HG03039 (cell line): ENCODE measurements at regions not wholly inside any gene's neighbourhood (a gene's known extent, or its start where the extent isn't known, plus 50 kb on each side); places are given as distances from the start of the nearest gene placed in this dataset.

Source experiments
- ATAC-seq: cut with Tn5 transposase; IDR thresholded peaks from one replicate; pipeline ENCODE4 v1.9.1; 2021; ENCODE audit warnings: mild to moderate bottlenecking, moderate library complexity; ENCODE audit not compliant: unreplicated experiment

- no peak for ATAC-seq
Observed at GRCh38 chr4:1480720-1481119, 74.5 kb upstream of the NKX1-1 start.

DNA sequence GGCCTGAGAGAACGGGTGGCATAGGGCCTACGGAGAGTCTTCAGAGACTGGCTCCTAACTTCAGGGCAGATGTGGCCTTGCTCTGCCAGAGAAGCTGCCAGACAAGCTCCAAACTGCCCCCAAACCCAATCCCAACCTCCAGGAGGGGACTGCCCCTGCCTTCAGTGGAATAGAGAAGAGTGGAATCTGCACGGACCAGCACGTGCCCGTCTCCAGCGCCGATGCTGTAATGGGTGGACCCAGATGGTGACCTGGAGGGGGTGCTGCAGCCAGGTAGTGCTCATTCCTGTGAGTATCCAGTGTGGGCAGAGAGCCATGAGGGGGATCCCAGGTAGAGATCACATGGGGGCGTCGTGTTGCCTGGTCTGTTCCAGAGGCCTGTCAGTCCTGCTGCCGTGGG is 73.2 kb upstream of the NKX1-1 start:
- no peak for ATAC-seq

DNA sequence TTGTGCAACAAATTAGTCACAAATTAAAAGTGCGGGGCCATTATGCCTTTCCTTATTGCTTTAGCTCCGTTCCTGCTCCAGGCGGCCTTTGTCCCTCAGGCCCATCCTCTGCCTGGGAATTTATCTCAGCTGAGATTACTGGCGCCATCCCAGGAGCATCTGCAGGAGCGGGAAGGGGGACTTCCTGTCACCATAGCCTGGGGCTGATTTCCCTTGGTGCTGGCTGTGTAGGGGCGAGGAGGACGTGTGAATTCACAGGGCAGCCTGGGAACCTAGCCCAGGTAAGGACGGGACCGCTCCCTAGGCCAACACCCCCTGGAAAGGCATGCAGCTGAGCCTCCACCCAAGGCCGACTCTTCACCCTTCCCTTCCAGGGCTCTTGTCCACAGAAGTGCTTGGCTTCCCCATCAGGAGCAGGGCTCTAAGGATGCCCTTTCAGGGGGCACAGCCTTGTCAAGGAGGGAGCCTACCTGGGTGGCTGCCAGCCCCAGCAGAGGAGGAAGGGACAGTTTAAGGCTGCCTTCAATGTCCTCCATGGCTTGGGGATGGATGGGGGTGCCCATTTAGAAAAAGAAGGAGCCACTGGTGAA is 72.6 kb upstream of the NKX1-1 start:
- ATAC-seq: no peak

DNA sequence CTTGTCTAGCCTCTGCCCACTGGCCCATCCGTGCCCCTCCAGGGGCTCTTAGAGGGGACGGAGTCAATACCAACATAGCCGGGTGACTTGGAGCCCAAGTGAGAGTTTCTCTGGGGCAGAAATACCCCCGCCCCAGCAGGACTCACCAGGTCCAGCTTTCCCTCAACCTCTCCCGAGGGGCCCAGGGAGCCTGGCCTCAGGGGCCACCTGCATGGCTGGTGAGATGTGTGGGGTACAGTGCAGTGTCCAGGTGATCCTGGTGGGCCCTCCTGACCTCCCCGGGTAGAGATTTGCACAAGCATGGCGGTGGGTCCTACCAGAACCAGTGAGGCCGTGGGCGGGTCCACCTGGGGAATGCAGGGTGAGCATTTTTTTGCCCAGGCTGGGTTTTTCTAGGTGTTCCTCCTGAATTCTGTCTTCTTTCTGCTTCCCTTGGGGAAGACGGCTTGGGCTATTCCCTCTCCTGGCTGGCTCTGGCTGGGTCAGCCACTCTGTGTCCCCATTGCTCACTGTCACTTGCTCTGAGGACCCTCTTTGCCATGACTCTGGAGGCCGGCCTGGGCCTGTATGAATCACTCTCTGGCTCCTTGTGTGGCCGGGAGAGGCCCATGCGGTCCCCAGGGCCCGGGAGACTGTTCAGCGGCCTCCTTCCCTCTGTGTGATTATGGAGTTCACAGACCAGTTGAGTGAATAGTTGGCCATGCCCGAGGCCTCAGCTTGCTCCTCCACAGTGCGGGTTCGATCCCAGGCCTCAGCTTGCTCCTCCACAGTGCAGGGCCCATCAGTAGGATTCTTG is 71.0 kb upstream of the NKX1-1 start:
- ATAC-seq: no peak

DNA sequence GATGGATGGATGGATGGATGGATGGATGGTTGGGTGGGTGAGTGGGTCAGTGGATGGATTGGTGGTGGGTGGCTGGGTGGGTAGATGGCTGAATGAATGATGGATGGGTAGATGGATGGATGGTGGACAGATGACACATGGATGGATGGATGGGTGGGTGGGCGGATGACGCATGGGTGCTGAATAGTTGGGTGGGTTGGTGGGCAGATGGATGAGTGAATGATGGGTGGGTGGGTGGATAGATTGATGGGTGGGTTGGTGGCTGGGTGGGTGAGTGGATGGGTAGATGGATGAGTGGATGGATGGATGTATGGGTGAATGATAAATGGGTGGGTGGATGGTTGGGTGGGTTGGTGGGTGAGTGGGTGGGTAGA is 69.9 kb upstream of the NKX1-1 start:
- no peak for ATAC-seq

GRCh38 chr4:1475277-1476139 is 69.3 kb upstream of the NKX1-1 start:
- no peak for ATAC-seq

DNA sequence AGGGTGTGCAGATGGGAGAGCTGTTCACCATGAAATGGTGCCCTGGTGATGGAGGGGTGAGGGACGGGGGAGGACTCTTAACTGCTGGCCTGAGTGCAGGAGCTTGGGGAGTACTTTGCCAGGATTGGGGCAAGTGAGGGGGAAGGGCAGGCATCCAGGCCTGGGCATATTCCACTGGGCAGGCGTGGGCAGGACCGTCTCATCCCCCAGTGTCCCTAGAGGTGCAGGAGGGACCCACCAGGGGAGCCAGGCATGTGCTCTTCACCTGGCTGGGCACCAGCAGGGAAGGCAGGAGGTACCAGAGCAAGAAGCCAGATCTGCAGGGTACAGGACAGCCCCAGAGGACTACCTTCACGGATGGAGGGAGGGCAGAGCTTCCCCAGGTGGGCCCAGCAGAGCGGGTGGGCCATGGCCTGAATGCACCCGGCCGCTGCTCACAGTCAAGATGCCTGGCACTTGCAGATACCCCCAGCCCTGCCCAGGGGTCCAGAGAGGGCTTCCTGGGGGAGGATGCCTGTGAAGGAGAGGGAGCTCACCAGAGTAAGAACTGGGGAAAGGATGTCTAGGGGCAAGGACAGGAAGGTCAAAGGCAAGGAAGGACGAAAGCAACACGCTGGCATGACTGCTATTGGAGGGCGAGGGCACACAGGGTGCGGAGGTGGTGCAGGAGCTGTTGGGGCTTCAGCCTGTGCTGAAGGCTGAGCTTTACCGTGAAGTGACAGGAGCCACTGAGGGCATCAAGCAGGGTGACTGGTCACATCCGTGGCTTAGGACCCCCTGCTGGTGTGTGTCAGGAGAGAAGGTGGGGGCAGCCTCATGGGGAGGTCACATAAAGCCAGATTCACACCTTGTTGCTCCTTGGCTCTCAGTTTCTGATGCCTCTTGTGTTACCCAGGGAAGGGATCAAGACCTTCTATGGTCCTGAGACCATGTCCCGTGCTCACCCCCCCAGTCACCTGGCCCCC is 68.2 kb upstream of the NKX1-1 start:
- ATAC-seq: no peak

DNA sequence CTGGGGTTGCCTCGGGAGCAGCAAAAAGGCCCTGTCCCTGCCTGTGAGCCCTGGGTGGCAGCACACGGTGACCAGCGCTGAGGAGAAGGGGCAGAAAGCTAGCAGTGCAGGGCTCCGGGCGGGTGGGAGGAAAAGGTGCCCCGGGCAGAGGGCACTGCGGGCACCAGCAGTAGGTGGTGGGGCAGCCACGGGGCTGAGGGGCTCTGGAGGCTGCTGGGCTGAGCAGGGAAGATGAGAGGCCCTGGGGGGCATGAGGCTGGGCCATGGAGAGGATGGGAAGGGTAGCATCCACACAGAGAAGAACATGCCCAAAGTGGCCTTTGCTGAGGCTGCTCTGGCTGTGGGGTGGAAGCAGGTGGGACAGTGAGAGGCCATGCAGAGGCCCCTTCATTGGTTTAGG is 67.5 kb upstream of the NKX1-1 start:
- no peak for ATAC-seq

DNA sequence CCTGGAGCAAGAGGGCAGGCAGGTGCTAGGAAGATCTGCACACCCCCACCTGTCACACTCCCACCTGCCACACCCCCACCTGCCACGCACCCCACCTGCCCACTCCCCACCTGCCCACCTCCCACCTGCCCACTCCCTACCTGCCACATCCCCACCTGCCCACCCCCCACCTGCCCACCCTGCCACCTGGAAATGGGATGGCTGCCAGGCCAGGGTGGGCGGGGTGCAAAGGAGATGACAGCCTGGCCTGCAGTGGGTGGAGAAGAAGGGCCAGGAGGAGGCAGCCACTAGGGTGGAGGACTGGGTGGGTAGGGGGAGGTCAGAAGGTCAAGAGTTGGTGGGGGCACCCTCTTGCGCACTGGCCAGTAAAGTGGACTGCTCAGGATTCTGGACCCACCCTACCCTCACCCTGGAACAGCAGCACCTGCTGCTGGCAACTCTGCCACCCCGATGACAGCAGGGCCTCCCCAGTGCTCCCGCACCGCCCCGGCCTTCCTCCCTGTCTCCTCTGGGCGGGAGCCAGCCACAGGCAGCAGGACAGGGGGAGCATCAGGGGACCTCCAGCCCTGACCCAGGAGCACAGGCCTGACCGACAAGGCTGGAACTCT is 66.8 kb upstream of the NKX1-1 start:
- no peak for ATAC-seq

- no peak for ATAC-seq
Observed at GRCh38 chr4:1472148-1472797, 66.0 kb upstream of the NKX1-1 start.

- no peak for ATAC-seq
Observed at GRCh38 chr4:1471443-1472147, 65.4 kb upstream of the NKX1-1 start.

GRCh38 chr4:1470816-1471442 is 64.7 kb upstream of the NKX1-1 start:
- ATAC-seq: no peak

DNA sequence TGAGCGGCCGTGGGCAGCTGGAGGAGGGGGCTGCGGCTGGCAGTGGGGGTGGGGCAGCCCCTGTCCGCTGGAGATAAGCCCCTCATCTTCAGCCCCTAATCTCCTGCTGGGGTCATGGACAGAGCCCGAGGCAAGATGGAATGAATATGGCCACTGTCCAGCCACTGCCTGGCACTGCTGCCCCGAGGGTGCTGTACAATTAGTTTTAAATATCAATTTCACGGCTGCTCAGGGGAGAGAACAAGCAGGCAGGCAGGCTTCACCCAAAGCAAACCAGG is 64.1 kb upstream of the NKX1-1 start:
- ATAC-seq: no peak

DNA sequence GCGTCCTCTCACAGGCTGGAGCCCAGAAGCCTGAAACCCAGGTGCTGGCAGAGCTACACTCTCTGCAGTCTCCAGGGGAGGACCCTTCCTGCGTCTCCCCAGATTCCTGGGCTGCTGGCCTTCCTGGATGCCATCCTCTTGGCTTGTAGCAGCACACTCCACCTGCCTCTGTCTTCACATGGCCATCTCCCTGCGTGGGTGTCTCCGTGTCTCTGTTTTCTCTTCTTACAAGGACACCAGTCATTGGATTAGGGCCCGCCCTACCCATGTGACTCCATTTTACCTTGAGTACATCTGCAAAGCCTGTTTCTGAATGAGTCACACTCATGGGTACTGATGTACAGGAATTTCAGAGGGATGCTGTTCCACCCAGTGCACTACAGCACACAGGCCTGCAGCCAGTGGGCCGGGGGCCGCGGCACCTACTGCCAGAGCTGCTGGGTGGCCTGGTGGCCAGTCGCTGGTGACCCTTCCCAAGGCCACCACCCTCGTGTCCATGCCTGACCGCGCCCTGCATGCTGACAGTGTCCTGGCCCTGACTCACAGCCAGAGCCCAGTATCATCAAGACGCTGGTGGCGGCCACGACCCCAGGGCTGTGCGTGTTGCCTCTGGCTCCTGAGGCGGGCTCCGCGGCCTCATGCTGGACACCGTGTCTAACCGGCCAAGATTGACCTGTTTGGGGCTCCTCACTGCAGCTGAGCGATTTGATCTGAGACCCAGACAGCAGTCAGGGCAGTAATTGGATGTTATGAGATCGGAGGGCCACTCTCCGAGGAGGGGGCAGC is 63.6 kb upstream of the NKX1-1 start:
- ATAC-seq: no peak

DNA sequence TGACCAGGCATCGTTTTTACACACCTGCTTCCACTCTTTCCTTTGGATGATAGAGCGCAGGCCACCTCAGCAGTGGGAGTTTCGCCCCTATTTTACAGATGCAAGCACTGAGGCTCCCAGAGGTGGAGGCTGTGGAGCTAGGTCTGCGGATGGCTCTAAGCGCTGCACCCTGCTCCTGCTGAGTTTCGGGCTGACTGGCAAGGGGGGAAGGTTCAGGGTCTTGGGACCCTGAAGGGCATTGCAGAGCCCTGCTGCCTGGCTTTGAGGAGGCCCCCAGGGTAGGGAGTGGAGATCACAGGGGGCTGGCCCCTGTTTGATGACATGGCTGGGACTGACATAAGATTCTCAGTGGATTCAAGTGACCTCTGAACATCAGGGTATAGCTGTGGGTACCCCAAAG is 62.8 kb upstream of the NKX1-1 start:
- ATAC-seq: no peak

DNA sequence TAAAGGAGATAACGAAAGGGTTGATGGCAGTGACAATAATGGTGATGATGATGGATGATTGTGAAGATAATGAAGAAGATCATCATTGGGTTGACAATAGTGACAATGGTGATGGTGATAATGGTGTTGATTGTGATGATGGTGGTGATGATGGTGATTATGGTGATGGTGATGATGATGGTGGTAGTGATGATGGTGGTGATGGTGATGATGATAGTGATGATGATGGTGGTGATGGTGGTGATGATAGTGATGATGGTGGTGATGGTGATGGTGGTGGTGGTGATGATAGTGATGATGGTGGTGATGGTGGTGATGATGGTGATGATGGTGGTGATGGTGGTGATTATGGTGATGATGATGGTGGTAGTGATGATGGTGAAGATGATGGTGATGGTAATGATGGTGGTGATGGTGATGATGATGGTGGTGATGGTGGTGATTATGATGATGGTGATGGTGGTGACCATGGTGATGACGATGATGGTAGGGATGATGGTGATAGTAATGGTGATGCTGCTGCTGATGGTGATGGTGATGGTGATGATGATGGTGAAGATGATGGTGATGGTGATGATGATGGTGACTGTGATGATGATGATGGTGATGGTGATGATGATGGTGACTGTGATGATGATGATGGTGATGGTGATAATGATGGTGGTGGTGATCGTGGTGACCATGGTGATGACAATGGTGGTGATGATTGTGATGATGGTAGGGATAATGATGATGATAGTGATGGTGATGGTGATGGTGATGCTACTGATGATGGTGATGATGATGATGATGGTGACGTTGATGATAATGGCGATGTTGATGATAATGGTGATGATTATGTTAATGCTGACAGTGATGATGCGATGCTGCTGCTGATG is 61.6 kb upstream of the NKX1-1 start:
- no peak for ATAC-seq

DNA sequence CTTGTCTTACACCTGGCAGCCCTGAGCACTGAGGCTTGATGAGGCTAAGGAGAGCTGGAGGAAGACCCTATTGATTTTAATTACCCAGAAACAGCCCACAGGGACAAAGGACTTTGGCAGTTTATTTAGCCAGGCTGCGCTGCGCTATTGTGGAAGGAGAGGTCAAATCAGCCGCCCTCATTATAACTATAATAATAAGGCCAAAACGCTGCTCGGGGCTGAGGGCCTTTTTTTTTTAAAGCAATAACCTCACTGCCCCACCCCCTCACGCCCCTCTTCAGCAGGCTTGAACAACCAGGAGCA is 60.6 kb upstream of the NKX1-1 start:
- ATAC-seq: no peak
